Keratinocyte (primary cell): ENCODE measurements at regions not wholly inside any gene's neighbourhood (a gene's known extent, or its start where the extent isn't known, plus 50 kb on each side); places are given as distances from the start of the nearest gene placed in this dataset.

Experiments used
- CTCF ChIP-seq, 3 experiments: IDR thresholded peaks in 1 of 3; conservative IDR thresholded peaks in 1 of 3; optimal IDR thresholded peaks in 1 of 3; 2 replicates in 2 of 3; 3 replicates in 1 of 3; pipeline versions ENCODE3 to v1.5.1; 2011; ENCODE audit warnings: low read length in 3 of 3, mild to moderate bottlenecking in 3 of 3, moderate library complexity in 2 of 3, control low read depth in 1 of 3, inconsistent platforms in 1 of 3; ENCODE audit not compliant: insufficient read depth in 2 of 3; ENCODE audit errors: extremely low read depth in 1 of 3
- EZH2 ChIP-seq: IDR thresholded peaks from one replicate; pipeline ENCODE4 v1.6.1; 2012; ENCODE audit warnings: inconsistent platforms, mild to moderate bottlenecking, low read length, moderate library complexity

GRCh38 chr18:24917767-24918166, 434.2 kb downstream of the ZNF521 start:
- TF ChIP-seq CTCF (optimal IDR thresholded peaks at IDR 0.05 in 1 of 3, IDR thresholded peaks at IDR 0.05 in 1 of 3, conservative IDR thresholded peaks at IDR 0.05 in 1 of 3; ENCODE audit: extremely low read depth in 1 of 3, insufficient read depth in 2 of 3, low read length in 3 of 3): no peak
- TF ChIP-seq EZH2: no peak
